MM.1S (cell line): ENCODE measurements at regions not wholly inside any gene's neighbourhood (a gene's known extent, or its start where the extent isn't known, plus 50 kb on each side); places are given as distances from the start of the nearest gene placed in this dataset.

Experiments used
- DNase-seq: peaks from one replicate; pipeline ENCODE4 v3.0.0-alpha.2; 2015
- H2AFZ ChIP-seq: fragments of 300-600 bp; sonication (generic); 2 replicates; pipeline ENCODE4 v1.6.0; 2016; ENCODE audit warnings: antibody characterized with exemption, low read length
- H3F3A ChIP-seq: fragments of 300-600 bp; sonication (generic); 2 replicates; pipeline ENCODE4 v1.6.1; 2016; ENCODE audit warnings: mild to moderate bottlenecking, antibody characterized with exemption, low read length, moderate library complexity, mixed read lengths; ENCODE audit not compliant: insufficient read depth
- H3K27ac ChIP-seq: fragments of 300-600 bp; sonication (generic); 2 replicates; pipeline ENCODE4 v1.5.1; 2016; ENCODE audit warnings: mild to moderate bottlenecking, low read length
- H3K27me3 ChIP-seq: fragments of 300-600 bp; sonication (generic); replicated peaks from 2 replicates; pipeline ENCODE4 v1.6.0; 2016; ENCODE audit warnings: low read length; ENCODE audit not compliant: insufficient read depth
- H3K36me3 ChIP-seq: fragments of 300-600 bp; sonication (generic); replicated peaks from 2 replicates; pipeline ENCODE4 v1.6.1; 2016; ENCODE audit warnings: mild to moderate bottlenecking, low read length, mixed read lengths; ENCODE audit not compliant: insufficient read depth
- H3K4me1 ChIP-seq: fragments of 300-600 bp; sonication (generic); 2 replicates; pipeline ENCODE4 v1.6.1; 2016; ENCODE audit warnings: low read length, mixed read lengths
- H3K4me2 ChIP-seq: fragments of 300-600 bp; sonication (generic); 2 replicates; pipeline ENCODE4 v1.6.0; 2016; ENCODE audit warnings: low read depth, low read length
- H3K4me3 ChIP-seq: fragments of 300-600 bp; sonication (generic); 2 replicates; pipeline ENCODE4 v1.5.1; 2016; ENCODE audit warnings: low read length, mixed read lengths
- H3K79me2 ChIP-seq: fragments of 300-600 bp; sonication (generic); 2 replicates; pipeline ENCODE4 v1.6.1; 2016; ENCODE audit warnings: mixed run types, low read length, mixed read lengths
- H3K9ac ChIP-seq: fragments of 300-600 bp; sonication (generic); 2 replicates; pipeline ENCODE4 v1.6.1; 2016; ENCODE audit warnings: low read length, mixed read lengths
- H3K9me2 ChIP-seq: fragments of 300-600 bp; sonication (generic); replicated peaks from 2 replicates; pipeline ENCODE4 v1.6.1; 2016; ENCODE audit warnings: mild to moderate bottlenecking, low read length, mixed read lengths; ENCODE audit not compliant: insufficient read depth
- H3K9me3 ChIP-seq: fragments of 300-600 bp; sonication (generic); replicated peaks from 2 replicates; pipeline ENCODE4 v1.6.1; 2016; ENCODE audit warnings: mild to moderate bottlenecking, low read length, mixed read lengths; ENCODE audit not compliant: insufficient read depth
- H4K20me1 ChIP-seq: fragments of 300-600 bp; sonication (generic); 2 replicates; pipeline ENCODE4 v1.6.1; 2016; ENCODE audit warnings: mild to moderate bottlenecking, low read length, moderate library complexity, mixed read lengths; ENCODE audit not compliant: insufficient read depth
- EZH2 ChIP-seq: fragments of 300-600 bp; sonication (generic); optimal IDR thresholded peaks from 2 replicates; pipeline ENCODE3; 2017; ENCODE audit warnings: low read depth, mild to moderate bottlenecking, antibody characterized with exemption, low read length, mixed read lengths
- EZH2phosphoT487 ChIP-seq: fragments of 300-600 bp; sonication (generic); IDR thresholded peaks from 2 replicates; pipeline ENCODE4 v1.6.1; 2018; ENCODE audit warnings: antibody characterized with exemption, low read length
- TF ChIP-seq, protein P1 (sequence below): fragments of 300-600 bp; sonication (generic); IDR thresholded peaks from 2 replicates; pipeline ENCODE4 v1.5.1; 2016; ENCODE audit warnings: antibody characterized with exemption, low read length, mixed read lengths

DNA sequence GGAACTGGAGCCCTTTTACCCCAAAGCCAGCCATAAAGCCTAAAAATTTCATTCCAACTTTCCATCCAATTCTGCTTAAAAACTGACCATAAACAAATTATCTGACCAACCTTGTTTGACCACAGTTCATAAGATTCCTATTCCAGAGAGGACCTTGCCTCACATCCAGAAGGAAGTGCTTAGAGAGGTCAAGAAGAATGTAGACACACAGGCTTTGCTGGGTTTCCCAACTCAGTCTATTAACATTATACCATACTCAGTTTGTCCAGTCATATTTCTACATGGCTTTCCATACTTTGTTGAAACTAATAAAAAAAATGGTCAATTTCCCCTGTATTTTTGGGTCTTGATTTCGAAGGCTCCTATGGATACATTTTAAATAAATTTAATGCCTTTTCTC lies 1522.5 kb downstream of the ARAP2 start:
- H3K9me3 ChIP-seq, result no peaks in the 10 kb centered on the region
- H3K79me2 ChIP-seq, result no peaks in the 10 kb centered on the region
- no peak overlapping the region for H3K4me2 ChIP-seq
- H3K4me1 ChIP-seq, result no peaks in the 10 kb centered on the region
- DNase-seq, result no peak
- no peak for TF ChIP-seq EZH2phosphoT487
- TF ChIP-seq, protein P1, sequence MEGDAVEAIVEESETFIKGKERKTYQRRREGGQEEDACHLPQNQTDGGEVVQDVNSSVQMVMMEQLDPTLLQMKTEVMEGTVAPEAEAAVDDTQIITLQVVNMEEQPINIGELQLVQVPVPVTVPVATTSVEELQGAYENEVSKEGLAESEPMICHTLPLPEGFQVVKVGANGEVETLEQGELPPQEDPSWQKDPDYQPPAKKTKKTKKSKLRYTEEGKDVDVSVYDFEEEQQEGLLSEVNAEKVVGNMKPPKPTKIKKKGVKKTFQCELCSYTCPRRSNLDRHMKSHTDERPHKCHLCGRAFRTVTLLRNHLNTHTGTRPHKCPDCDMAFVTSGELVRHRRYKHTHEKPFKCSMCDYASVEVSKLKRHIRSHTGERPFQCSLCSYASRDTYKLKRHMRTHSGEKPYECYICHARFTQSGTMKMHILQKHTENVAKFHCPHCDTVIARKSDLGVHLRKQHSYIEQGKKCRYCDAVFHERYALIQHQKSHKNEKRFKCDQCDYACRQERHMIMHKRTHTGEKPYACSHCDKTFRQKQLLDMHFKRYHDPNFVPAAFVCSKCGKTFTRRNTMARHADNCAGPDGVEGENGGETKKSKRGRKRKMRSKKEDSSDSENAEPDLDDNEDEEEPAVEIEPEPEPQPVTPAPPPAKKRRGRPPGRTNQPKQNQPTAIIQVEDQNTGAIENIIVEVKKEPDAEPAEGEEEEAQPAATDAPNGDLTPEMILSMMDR, result no peak
- no peak for TF ChIP-seq EZH2
- H3K36me3 ChIP-seq, result no peaks in the 10 kb centered on the region
- no peaks in the 10 kb centered on the region for H3K27me3 ChIP-seq
- no peaks in the 10 kb centered on the region for H3F3A ChIP-seq
- H3K4me3 ChIP-seq, result no peak overlapping the region
- no peak overlapping the region for H3K9ac ChIP-seq
- H4K20me1 ChIP-seq, result no peaks in the 10 kb centered on the region
- no peak overlapping the region for H2AFZ ChIP-seq
- no peaks in the 10 kb centered on the region for H3K9me2 ChIP-seq
- H3K27ac ChIP-seq, result no peak overlapping the region

DNA sequence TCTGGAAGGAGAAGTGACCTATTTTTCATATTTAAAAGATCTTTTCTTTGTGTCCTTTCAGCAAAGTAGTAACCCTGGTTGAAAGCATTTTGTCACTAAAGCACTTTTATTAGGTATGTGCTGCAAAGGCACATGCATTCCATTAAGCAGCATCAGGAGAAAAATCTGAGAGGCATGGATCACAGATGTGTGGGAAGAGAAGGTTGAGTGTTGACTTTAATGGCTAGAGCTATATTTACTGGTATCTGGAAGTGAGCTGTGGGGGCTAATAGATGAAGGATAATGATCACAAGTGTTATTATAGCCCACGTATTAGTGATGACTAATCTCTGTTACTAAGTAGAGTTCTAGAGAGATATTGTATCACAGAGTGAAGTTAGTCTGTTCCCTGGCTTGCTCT lies 1520.7 kb downstream of the ARAP2 start:
- Histone ChIP-seq H2AFZ (no peak overlapping the region), H3K27ac (no peak overlapping the region)
- DNase-seq, result no peak

DNA sequence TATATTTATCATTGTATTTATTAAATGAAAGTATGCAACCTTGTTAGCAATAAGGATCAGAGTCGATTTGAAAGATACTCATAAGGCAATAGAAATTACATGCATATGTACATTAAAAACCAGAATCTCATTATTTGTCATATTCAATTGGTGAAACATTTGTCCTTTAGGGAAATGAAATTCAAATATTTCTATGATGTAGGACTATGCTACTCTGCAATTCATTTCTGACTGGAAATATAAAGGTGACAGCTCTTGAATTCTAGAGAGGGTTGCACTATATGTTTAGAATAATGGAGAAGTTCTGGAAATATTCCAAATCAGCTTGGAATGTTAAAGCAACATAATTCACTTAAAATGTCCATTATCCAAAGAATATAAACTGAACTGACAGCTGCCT lies 1519.8 kb downstream of the ARAP2 start:
- Histone ChIP-seq H4K20me1 (no peaks in the 10 kb centered on the region), H3K4me1 (no peaks in the 10 kb centered on the region), H3K27ac (no peak overlapping the region), H3K4me3 (no peak overlapping the region), H3K9me3 (no peaks in the 10 kb centered on the region), H3K27me3 (no peaks in the 10 kb centered on the region), H3K36me3 (no peaks in the 10 kb centered on the region), H3K4me2 (no peak overlapping the region), H2AFZ (no peak overlapping the region), H3F3A (no peaks in the 10 kb centered on the region), H3K9ac (no peak overlapping the region), H3K9me2 (no peaks in the 10 kb centered on the region), H3K79me2 (no peaks in the 10 kb centered on the region)
- DNase-seq, result no peak
- TF ChIP-seq EZH2phosphoT487 (no peak), EZH2 (no peak)
- TF ChIP-seq, protein P1, result no peak

More for the DNA sequence above, 1520.7 kb downstream of the ARAP2 start:
- H3K9me3 ChIP-seq, result no peaks in the 10 kb centered on the region
- no peaks in the 10 kb centered on the region for H3K79me2 ChIP-seq
- no peaks in the 10 kb centered on the region for H3F3A ChIP-seq
- H3K4me3 ChIP-seq, result no peak overlapping the region
- H3K4me1 ChIP-seq, result no peaks in the 10 kb centered on the region
- no peak overlapping the region for H3K9ac ChIP-seq
- H3K4me2 ChIP-seq, result no peak overlapping the region
- H3K9me2 ChIP-seq, result no peaks in the 10 kb centered on the region
- no peaks in the 10 kb centered on the region for H3K27me3 ChIP-seq
- no peak for TF ChIP-seq EZH2phosphoT487
- TF ChIP-seq EZH2, result no peak
- TF ChIP-seq, protein P1, result no peak
- H3K36me3 ChIP-seq, result no peaks in the 10 kb centered on the region
- no peaks in the 10 kb centered on the region for H4K20me1 ChIP-seq
